Sigmoid colon (tissue), 6 donors: ENCODE measurements at regions not wholly inside any gene's neighbourhood (a gene's known extent, or its start where the extent isn't known, plus 50 kb on each side); places are given as distances from the start of the nearest gene placed in this dataset.

Experiments used
- DNase-seq: peaks from one replicate; pipeline ENCODE4 v3.0.0-alpha.2; 2019
- H3K27ac ChIP-seq, 4 donors: fragments of 200-600 bp; sonication (generic); one replicate each; pipeline ENCODE4 v1.5.1; 2016 to 2019; ENCODE audit warnings: mild to moderate bottlenecking in 1 of 4
- H3K27me3 ChIP-seq, 3 donors: fragments of 200-600 bp; sonication (generic); one replicate each; pipeline ENCODE4 v1.5.1; 2019; ENCODE audit warnings: mild to moderate bottlenecking in 1 of 3
- H3K36me3 ChIP-seq, 4 donors: fragments of 200-600 bp; sonication (generic); one replicate each; pipeline ENCODE4 v1.5.1; 2016 to 2019
- H3K4me1 ChIP-seq, 4 donors: fragments of 200-600 bp; sonication (generic); one replicate each; pipeline ENCODE4 v1.5.1; 2017 to 2019
- H3K4me3 ChIP-seq, 4 donors: fragments of 200-600 bp; sonication (generic); one replicate each; pipeline ENCODE4 v1.5.1; 2017 to 2019; ENCODE audit warnings: mild to moderate bottlenecking in 2 of 4, moderate library complexity in 1 of 4
- H3K9me3 ChIP-seq, 4 donors: fragments of 200-600 bp in 3 of 4; sonication (generic) in 3 of 4; one replicate each; pipeline versions ENCODE4 v1.5.1 to v1.6.1; 2013 to 2019
- EP300 ChIP-seq, 4 donors: sonication (generic); formaldehyde crosslinking; IDR thresholded peaks; one replicate each; pipeline ENCODE4 v1.6.1; 2017; ENCODE audit warnings: antibody characterized with exemption in 4 of 4
- POLR2A ChIP-seq, 2 donors: fragments of 450-650 bp; IDR thresholded peaks; one replicate each; pipeline ENCODE4 v1.6.1; 2016; ENCODE audit warnings: antibody characterized with exemption in 2 of 2, mild to moderate bottlenecking in 2 of 2, moderate library complexity in 2 of 2
- POLR2AphosphoS5 ChIP-seq, 4 donors: sonication (generic); formaldehyde crosslinking; IDR thresholded peaks; one replicate each; pipeline ENCODE4 v1.6.1; 2017; ENCODE audit warnings: antibody characterized with exemption in 4 of 4
- WGBS, 2 donors: extraction: QIAGEN DNeasy Blood & Tissue Kit; methylation state at CpG; one replicate each; pipeline ENCODE4 v1.1.7; 2013; 5-methylcytosine and 5-hydroxymethylcytosine counted together
- intact Hi-C: fragments of 100-400 bp; cut with DNase I; formaldehyde crosslinking; loops from one replicate; pipeline ENCODE4 v1.15.1; 2023
- TF ChIP-seq, protein P1 (sequence below), 4 experiments: fragments of 450-650 bp in 3 of 4; fragments of 200-600 bp in 1 of 4; IDR thresholded peaks; one replicate each; pipeline ENCODE4 v1.5.1; 2016 to 2019; ENCODE audit warnings: antibody characterized with exemption in 4 of 4, mild to moderate bottlenecking in 3 of 4, moderate library complexity in 2 of 4
- donor health status: healthy with polysubstance abuse.
- donor health status: healthy.

- peaks cover 0 to 23% (median 11%) of the 10 kb centered on the region in 4 donors for H3K4me1 ChIP-seq
- H3K27ac ChIP-seq: peak overlapping the region in 1 of 4 donors; percentile 14
- no peaks in the 10 kb centered on the region for H3K27me3 ChIP-seq
- no peaks in the 10 kb centered on the region for H3K9me3 ChIP-seq
- H3K4me3 ChIP-seq: no peak overlapping the region
- intact Hi-C loops: no loop called here
- no peaks in the 10 kb centered on the region for H3K36me3 ChIP-seq
- DNase-seq: no peak
- WGBS, 2 donors: 19 to 45% methylated on average over 10 of the region's 10 CpGs
- TF ChIP-seq, protein P1, sequence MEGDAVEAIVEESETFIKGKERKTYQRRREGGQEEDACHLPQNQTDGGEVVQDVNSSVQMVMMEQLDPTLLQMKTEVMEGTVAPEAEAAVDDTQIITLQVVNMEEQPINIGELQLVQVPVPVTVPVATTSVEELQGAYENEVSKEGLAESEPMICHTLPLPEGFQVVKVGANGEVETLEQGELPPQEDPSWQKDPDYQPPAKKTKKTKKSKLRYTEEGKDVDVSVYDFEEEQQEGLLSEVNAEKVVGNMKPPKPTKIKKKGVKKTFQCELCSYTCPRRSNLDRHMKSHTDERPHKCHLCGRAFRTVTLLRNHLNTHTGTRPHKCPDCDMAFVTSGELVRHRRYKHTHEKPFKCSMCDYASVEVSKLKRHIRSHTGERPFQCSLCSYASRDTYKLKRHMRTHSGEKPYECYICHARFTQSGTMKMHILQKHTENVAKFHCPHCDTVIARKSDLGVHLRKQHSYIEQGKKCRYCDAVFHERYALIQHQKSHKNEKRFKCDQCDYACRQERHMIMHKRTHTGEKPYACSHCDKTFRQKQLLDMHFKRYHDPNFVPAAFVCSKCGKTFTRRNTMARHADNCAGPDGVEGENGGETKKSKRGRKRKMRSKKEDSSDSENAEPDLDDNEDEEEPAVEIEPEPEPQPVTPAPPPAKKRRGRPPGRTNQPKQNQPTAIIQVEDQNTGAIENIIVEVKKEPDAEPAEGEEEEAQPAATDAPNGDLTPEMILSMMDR (IDR thresholded peaks at IDR 0.05): no peak
- TF ChIP-seq POLR2AphosphoS5 (IDR thresholded peaks at IDR 0.05): no peak
- TF ChIP-seq EP300 (IDR thresholded peaks at IDR 0.05): no peak
- TF ChIP-seq POLR2A (IDR thresholded peaks at IDR 0.05): no peak
These were observed 53.6 kb downstream of the ARF6 start for GRCh38 chr14:49946320-49947141.

- peaks cover 0 to 13% (median 5%) of the 10 kb centered on the region in 4 donors for H3K4me1 ChIP-seq
- TF ChIP-seq POLR2AphosphoS5 (IDR thresholded peaks at IDR 0.05) (no peak), POLR2A (IDR thresholded peaks at IDR 0.05) (no peak), EP300 (IDR thresholded peaks at IDR 0.05) (no peak)
- TF ChIP-seq, protein P1 (IDR thresholded peaks at IDR 0.05): no peak
- WGBS, 2 donors: 91 to 93% methylated on average over 3 of the region's 3 CpGs
- no peak for DNase-seq
- no peak overlapping the region for H3K4me3 ChIP-seq
- H3K27me3 ChIP-seq: no peaks in the 10 kb centered on the region
- intact Hi-C loops: no loop called here
- no peaks in the 10 kb centered on the region for H3K36me3 ChIP-seq
- no peak overlapping the region for H3K27ac ChIP-seq
- H3K9me3 ChIP-seq: no peaks in the 10 kb centered on the region
These were observed 54.6 kb downstream of the ARF6 start for GRCh38 chr14:49947506-49947905.

DNA sequence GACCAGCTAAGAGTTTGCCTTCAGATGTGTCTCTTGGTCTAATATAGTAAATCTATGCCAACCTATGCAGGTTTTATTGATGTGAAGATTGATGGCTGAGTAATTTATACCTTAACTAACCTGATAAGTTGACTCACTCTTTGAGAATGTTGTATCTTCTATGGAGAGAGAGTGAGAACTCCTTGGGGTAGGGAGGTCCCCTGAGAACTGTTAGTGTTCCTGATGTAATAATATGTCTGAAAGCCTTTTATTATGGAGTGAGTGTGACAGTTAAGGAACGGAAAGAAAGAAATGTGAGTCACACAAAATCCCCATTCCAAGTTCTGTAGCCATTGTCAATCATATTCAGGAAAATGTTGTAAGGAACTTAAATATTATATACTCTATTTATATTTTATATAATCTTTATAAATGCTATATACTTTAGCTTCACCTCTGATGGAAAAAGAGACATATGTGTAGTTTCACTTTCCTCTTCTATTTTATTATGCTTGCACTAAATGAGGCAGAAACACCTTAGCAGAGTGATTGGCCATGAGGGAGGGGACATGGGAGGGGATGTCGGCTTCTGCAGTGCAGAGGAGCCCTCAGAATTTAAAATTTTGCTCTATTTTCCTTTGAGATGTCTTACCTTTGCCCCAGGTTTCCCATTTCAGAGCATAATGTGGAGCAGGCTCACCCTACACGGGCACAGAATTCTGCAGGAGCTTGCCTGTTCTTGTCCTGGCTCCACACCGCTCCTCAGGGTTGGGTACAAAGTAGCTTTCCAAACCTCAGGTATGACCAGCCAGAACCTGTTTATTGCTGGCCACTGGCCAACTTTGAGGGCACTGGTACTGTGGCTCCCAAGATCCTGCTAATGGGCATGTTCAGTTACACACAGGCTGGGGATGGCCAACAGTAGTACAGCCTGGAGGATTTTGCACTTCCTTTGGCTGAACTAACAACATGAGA lies 57.7 kb downstream of the ARF6 start:
- no peak for DNase-seq
- Histone ChIP-seq H3K4me3 (no peak overlapping the region), H3K9me3 (no peaks in the 10 kb centered on the region), H3K4me1 (peaks cover 0 to 18% (median 11%) of the 10 kb centered on the region in 4 donors), H3K36me3 (no peaks in the 10 kb centered on the region), H3K27ac (no peak overlapping the region), H3K27me3 (no peaks in the 10 kb centered on the region)
- no peak for TF ChIP-seq POLR2AphosphoS5 (IDR thresholded peaks at IDR 0.05)
- TF ChIP-seq, protein P1 (IDR thresholded peaks at IDR 0.05): no peak
- TF ChIP-seq POLR2A (IDR thresholded peaks at IDR 0.05): no peak
- no peak for TF ChIP-seq EP300 (IDR thresholded peaks at IDR 0.05)
- WGBS, 2 donors: 24 to 65% methylated on average over 4 of the region's 4 CpGs
- intact Hi-C loops: no loop called here

DNA sequence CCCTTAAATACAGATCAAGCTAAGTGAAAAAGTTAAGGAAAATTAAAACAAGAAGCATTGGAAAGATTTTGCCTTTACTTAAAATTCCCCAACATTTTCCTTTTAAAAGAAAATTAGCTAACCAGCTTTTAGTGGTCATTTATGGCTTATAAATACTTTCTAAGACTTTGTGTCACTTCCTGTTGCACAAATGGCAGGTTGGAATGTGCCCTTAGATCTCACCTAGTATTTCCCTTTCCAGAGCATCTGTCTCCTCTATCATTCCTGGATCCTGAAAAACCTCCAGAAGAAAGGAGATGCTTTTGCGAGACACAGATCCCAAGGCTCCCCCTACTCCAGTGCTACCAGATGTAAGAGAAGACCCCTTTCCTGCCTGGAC lies 58.3 kb downstream of the ARF6 start:
- Histone ChIP-seq H3K4me3 (no peak overlapping the region), H3K27me3 (no peaks in the 10 kb centered on the region), H3K9me3 (no peaks in the 10 kb centered on the region), H3K36me3 (no peaks in the 10 kb centered on the region), H3K4me1 (peaks cover 0 to 15% (median 9%) of the 10 kb centered on the region in 4 donors), H3K27ac (no peak overlapping the region)
- 92 to 100% methylated on average over 1 of the region's 1 CpG for WGBS, 2 donors
- intact Hi-C loops: no loop called here
- DNase-seq: no peak
- TF ChIP-seq POLR2AphosphoS5 (IDR thresholded peaks at IDR 0.05) (no peak), POLR2A (IDR thresholded peaks at IDR 0.05) (no peak), EP300 (IDR thresholded peaks at IDR 0.05) (no peak)
- TF ChIP-seq, protein P1 (IDR thresholded peaks at IDR 0.05): no peak
